ENCODE measurements at regions not wholly inside any gene's neighbourhood (a gene's known extent, or its start where the extent isn't known, plus 50 kb on each side); places are given as distances from the start of the nearest gene placed in this dataset.

DNA sequence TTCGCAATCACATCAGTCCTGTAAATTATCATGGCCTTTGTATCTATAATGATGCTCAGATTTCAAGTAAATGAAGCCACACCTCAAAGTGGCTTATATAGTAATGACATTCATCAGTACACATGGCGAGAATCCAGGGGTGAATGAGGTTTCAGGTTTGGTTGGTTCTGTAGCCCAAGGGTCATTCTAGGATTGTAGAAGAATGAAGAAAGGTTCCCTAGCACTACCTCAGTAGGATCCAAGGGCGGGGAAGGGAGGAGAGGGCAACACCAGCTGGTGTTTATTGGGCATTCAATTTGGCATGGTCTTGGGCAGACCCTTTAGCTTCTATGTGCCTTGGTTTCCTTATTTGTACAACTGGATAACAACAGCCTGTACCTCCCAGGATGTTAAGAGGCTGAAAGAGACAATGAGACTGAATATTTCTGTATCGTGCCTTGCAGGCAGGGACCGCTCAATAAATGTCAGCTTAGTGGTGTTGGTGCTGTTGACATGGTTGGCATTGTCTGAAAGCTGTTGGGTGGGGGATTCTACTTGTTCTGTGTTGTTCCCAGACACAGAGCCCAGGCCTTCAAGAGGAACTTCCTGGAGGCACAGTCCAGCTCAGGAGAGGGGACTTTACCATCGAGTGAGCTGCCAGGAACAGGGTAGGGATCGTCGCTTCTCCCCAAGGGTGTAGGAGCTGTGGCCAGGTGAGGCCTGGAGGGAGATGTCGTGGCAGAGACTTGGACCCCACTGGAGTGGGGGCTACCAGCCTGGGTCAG, 388.2 kb downstream of the PTPRU start:
- H3K4me1 ChIP-seq (ENCODE audit: control insufficient read depth, low read length): no peaks in the 10 kb centered on the region

DNA sequence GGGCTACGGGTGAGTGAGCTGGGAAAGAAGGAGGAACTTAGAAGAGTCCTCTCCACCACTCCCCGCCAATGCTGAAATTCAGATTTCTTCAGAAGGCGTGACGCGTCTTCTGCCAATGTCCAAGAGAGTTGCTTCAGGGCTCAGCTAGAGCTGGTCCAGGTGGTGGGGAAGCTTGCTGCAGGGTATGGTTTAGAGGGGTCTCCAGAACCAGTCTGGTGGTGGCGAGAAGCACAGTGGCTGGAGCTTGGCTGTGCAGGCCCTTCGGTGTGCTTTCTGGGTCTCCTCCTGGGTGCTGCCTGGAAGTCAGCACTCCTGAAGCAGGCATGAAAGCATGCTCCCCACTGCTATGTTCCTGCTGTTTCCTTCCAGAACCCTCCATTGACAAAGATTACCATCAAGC, 387.2 kb downstream of the PTPRU start:
- Histone ChIP-seq H3K27me3 (ENCODE audit: control insufficient read depth, low read length) (no peaks in the 10 kb centered on the region), H3K4me3 (ENCODE audit: low read length) (no peak overlapping the region), H3K4me1 (ENCODE audit: control insufficient read depth, low read length) (no peaks in the 10 kb centered on the region), H3K4me2 (ENCODE audit: low read length) (no peak overlapping the region), H3K36me3 (ENCODE audit: control insufficient read depth, low read length) (no peaks in the 10 kb centered on the region), H3K9me2 (replicated peaks; ENCODE audit: control insufficient read depth, low read length) (no peaks in the 10 kb centered on the region), H3F3A (ENCODE audit: control insufficient read depth, insufficient read depth) (no peaks in the 10 kb centered on the region), H4K20me1 (ENCODE audit: control insufficient read depth, insufficient read depth, low read depth, low read length) (no peaks in the 10 kb centered on the region), H3K79me2 (ENCODE audit: control insufficient read depth, low read length) (no peaks in the 10 kb centered on the region), H3K27ac (ENCODE audit: low read depth, low read length) (no peak overlapping the region), H3K9me3 (ENCODE audit: control insufficient read depth, insufficient read depth, low read length) (no peaks in the 10 kb centered on the region)
- TF ChIP-seq, protein P1, sequence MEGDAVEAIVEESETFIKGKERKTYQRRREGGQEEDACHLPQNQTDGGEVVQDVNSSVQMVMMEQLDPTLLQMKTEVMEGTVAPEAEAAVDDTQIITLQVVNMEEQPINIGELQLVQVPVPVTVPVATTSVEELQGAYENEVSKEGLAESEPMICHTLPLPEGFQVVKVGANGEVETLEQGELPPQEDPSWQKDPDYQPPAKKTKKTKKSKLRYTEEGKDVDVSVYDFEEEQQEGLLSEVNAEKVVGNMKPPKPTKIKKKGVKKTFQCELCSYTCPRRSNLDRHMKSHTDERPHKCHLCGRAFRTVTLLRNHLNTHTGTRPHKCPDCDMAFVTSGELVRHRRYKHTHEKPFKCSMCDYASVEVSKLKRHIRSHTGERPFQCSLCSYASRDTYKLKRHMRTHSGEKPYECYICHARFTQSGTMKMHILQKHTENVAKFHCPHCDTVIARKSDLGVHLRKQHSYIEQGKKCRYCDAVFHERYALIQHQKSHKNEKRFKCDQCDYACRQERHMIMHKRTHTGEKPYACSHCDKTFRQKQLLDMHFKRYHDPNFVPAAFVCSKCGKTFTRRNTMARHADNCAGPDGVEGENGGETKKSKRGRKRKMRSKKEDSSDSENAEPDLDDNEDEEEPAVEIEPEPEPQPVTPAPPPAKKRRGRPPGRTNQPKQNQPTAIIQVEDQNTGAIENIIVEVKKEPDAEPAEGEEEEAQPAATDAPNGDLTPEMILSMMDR (IDR thresholded peaks at IDR 0.05; ENCODE audit: low read depth, low read length, poor library complexity, severe bottlenecking): no peak
- TF ChIP-seq EZH2phosphoT487 (IDR thresholded peaks at IDR 0.05; ENCODE audit: borderline replicate concordance, low read length): no peak

More for the DNA sequence above, 388.2 kb downstream of the PTPRU start:
- H3K27me3 ChIP-seq (ENCODE audit: control insufficient read depth, low read length): no peaks in the 10 kb centered on the region
- no peaks in the 10 kb centered on the region for H3K9me2 ChIP-seq (replicated peaks; ENCODE audit: control insufficient read depth, low read length)
- H4K20me1 ChIP-seq (ENCODE audit: control insufficient read depth, insufficient read depth, low read depth, low read length): no peaks in the 10 kb centered on the region
- no peaks in the 10 kb centered on the region for H3K79me2 ChIP-seq (ENCODE audit: control insufficient read depth, low read length)
- H3K4me3 ChIP-seq (ENCODE audit: low read length): no peak overlapping the region
- H3F3A ChIP-seq (ENCODE audit: control insufficient read depth, insufficient read depth): no peaks in the 10 kb centered on the region
- TF ChIP-seq, protein P1 (IDR thresholded peaks at IDR 0.05; ENCODE audit: low read depth, low read length, poor library complexity, severe bottlenecking): no peak
- no peak for TF ChIP-seq EZH2phosphoT487 (IDR thresholded peaks at IDR 0.05; ENCODE audit: borderline replicate concordance, low read length)
- no peaks in the 10 kb centered on the region for H3K36me3 ChIP-seq (ENCODE audit: control insufficient read depth, low read length)
- no peaks in the 10 kb centered on the region for H3K9me3 ChIP-seq (ENCODE audit: control insufficient read depth, insufficient read depth, low read length)
- H3K4me2 ChIP-seq (ENCODE audit: low read length): no peak overlapping the region
- no peak overlapping the region for H3K27ac ChIP-seq (ENCODE audit: low read depth, low read length)

- Histone ChIP-seq H3K4me3 (ENCODE audit: low read length) (no peak overlapping the region), H3K27me3 (ENCODE audit: control insufficient read depth, low read length) (no peaks in the 10 kb centered on the region)
Observed at GRCh38 chr1:29621826-29622435, 385.6 kb downstream of the PTPRU start.

More at GRCh38 chr1:29621826-29622435, 385.6 kb downstream of the PTPRU start:
- no peaks in the 10 kb centered on the region for H3K36me3 ChIP-seq (ENCODE audit: control insufficient read depth, low read length)
- H3K4me1 ChIP-seq (ENCODE audit: control insufficient read depth, low read length): no peaks in the 10 kb centered on the region
- no peaks in the 10 kb centered on the region for H3K9me3 ChIP-seq (ENCODE audit: control insufficient read depth, insufficient read depth, low read length)
- H3K4me2 ChIP-seq (ENCODE audit: low read length): no peak overlapping the region
- no peaks in the 10 kb centered on the region for H3K79me2 ChIP-seq (ENCODE audit: control insufficient read depth, low read length)
- no peaks in the 10 kb centered on the region for H4K20me1 ChIP-seq (ENCODE audit: control insufficient read depth, insufficient read depth, low read depth, low read length)
- H3F3A ChIP-seq (ENCODE audit: control insufficient read depth, insufficient read depth): no peaks in the 10 kb centered on the region
- no peak for TF ChIP-seq EZH2phosphoT487 (IDR thresholded peaks at IDR 0.05; ENCODE audit: borderline replicate concordance, low read length)
- TF ChIP-seq, protein P1 (IDR thresholded peaks at IDR 0.05; ENCODE audit: low read depth, low read length, poor library complexity, severe bottlenecking): no peak
- H3K9me2 ChIP-seq (replicated peaks; ENCODE audit: control insufficient read depth, low read length): no peaks in the 10 kb centered on the region
- H3K27ac ChIP-seq (ENCODE audit: low read depth, low read length): no peak overlapping the region
